Stimulated activated CD4-positive, alpha-beta T cell treated with anti-CD3 and anti-CD28 coated beads, Interleukin-1b, Interleukin-23, amount 100 ng/mL, for 48 hours (primary cell): ENCODE measurements at regions not wholly inside any gene's neighbourhood (a gene's known extent, or its start where the extent isn't known, plus 50 kb on each side); places are given as distances from the start of the nearest gene placed in this dataset.

Experiments
- DNase-seq: peaks from one replicate; pipeline ENCODE4 v3.0.0-alpha.2; 2020

DNA sequence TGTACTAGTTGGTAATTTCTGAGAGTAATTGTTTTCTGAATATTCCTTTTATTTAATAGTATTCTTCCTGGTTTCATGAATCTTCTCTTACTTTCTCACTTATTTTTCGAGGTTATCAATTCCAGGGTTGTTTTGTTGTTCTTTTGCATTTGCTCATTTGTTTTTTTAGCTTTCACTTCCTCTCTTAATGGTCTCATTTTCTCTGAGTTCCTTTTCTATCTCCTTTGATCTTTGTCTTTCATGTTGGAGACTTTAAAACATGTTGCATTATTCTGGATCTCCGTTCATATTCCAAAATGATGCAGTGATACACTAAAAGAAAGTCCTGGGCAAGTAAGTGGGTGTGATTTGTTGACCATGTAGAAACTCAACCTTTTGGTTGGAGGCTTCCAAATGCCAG, 345.3 kb upstream of the SLC35B3 start:
- no peak for DNase-seq

- DNase-seq = no peak
These were observed 329.4 kb upstream of the SLC35B3 start for GRCh38 chr6:8764733-8765132.

DNA sequence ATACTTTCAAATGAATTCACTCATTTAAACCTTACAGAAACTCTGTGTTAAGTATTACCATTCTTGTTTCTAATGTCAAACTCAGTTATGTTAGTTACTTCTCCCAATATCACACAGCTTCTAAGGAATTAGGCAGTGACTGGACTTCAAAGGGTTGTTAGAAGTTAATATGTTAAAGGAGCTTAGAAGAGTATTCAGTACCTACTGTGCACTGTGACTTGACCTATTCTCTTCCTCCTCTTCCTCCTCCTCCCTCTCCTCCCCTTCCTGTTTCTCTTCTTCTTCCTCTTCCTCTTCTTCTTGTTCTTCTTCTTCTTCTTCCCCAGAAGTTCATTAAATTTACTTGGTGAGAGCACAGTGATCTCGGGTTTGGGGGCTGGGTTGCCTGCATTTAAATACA, 325.6 kb upstream of the SLC35B3 start:
- no peak for DNase-seq

- DNase-seq = no peak
These were observed 323.1 kb upstream of the SLC35B3 start for GRCh38 chr6:8758412-8758811.

GRCh38 chr6:8750627-8751026, 315.3 kb upstream of the SLC35B3 start:
- DNase-seq = no peak

- no peak for DNase-seq
These were observed 314.1 kb upstream of the SLC35B3 start for GRCh38 chr6:8749465-8749864.

GRCh38 chr6:8743170-8743745, 307.9 kb upstream of the SLC35B3 start:
- no peak for DNase-seq

- DNase-seq = no peak
These were observed 304.1 kb upstream of the SLC35B3 start for GRCh38 chr6:8739454-8739853.

DNA sequence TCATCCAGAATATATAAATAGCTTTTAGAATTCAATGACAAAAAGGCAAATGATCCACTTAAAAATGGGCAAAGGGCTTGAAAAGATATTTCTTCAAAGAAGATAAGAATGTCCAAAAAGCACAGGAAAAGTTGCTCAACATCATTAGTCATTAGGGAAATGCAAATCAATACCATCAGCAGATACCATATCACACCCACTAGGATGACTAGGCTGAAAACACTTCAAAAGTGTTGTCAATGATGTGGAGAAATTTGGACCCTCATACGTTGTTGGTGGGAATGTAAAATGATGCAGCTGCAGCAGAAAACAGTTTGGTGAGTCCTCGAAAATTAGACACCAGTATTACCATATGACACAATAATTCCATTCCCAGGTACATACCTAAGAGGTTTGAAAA, 303.6 kb upstream of the SLC35B3 start:
- no peak for DNase-seq

- DNase-seq = no peak
These were observed 301.0 kb upstream of the SLC35B3 start for GRCh38 chr6:8736156-8736895.

DNA sequence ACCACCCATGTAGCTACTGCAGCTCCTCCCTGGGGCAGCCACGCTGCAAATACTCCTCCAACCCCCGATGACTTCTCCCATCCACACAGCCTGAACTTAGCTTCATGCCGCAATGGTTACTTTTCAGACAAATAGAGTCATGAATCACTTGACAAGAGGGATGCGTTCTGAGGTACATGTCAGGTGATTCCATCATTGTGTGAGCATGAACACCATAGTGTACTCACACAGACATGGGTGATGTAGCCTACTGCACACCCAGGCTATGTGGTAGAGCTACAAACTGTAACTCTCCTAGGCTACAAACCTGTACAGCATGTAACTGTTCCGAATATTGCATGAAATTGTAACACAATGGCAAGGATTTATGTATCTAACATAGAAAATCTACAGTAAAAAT, 298.5 kb upstream of the SLC35B3 start:
- no peak for DNase-seq

GRCh38 chr6:8731874-8732273, 296.5 kb upstream of the SLC35B3 start:
- DNase-seq = no peak

DNA sequence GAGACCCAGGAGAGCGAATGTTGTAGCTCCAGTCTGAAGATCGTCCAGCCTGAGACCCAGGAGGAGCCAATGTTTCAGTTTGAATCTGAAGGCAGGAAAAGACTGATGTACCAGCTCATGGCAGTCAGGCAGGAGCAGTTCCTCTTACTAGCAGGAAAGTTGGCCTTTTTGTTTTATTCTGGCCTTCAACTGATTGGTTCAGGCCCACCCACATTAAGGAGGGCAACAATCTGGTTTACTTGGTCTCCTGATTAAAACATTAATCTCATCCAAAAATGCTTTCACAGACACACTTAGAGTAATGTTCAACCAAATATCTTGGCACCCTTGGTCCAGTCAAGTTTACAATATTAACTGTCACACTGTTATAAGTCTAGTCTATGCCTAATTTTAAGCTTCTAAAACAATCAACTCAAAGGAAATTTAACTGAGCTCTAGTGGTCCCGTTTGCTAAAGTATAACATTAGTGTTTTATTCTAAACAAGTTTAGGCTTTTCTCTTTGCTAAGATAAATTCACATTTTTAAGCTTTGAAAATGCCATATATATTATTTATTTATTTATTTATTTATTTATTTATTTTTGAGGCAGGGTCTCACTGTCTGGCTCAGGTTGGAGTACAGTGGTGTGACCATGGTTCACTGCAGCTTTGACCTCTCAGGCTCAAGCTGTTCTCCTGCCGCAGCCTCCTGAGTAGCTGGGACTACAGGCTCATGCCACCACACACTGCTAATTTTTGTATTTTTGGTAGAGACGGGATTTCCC, 275.5 kb upstream of the SLC35B3 start:
- no peak for DNase-seq

DNA sequence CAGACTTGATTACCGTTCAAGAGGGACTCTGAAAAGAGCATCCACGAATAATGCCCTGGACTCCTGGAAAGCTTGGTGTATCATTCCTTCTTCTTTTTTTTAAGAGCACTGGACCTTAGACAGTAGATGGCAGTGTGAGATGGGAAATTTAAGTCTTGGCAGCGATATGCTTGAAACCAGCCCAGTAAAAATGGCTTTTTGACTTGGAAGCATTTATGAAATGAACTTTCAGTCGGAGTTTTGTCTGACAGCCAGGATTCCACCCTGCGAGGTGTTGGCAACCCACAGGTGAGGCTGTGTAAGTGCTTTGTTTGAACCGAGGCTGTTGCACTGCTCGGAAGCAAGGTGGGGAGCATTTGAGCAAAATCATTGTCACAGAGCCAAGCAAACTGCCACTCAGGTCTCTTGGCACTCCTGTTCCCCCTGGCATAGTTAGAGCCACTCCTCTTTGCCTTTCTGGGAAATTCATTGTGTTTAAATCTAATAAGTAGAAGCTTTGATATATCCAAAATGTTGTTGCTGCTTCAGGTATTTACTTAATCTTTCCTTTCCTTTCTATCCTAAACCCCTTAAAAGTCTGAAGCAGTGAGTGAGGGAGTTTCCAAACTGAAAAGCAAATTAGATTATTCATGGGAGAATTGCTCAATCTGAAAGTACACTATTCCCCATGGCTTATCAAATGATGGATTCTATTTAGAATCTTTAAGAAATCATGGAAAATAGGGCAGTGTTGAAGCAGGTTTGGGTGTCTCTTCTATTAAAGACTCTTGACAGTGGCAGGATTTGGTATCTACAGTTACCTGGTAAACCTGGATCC, 272.8 kb upstream of the SLC35B3 start:
- no peak for DNase-seq

GRCh38 chr6:8707369-8707768, 272.0 kb upstream of the SLC35B3 start:
- no peak for DNase-seq

DNA sequence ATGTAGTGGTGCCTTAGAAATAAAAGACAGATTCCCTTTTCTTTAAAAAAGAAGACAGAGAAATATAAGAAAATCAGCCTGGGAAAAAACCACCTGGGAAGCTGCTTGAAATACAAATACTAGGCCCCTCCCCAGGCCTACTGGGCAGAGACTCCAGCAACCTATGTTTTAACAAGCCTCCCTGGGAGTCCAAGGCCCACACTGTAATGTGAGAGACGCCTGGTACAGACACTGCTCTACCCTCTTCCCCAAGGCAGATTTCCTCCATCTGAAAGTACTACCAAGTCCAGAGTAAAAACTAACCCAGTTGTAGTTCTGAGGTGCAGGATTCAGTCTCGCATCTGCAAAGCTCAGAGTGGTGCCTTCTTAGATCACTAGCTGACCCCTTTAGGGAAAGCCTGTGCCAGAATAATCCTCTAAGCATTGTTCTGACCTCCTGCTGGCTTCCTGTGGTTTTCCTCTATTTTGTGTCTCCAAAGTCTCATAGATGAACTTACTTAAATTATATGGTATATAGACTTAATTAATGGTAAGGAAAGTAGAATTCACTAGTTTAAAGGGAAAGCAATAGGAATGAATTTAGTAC, 270.2 kb upstream of the SLC35B3 start:
- no peak for DNase-seq

DNA sequence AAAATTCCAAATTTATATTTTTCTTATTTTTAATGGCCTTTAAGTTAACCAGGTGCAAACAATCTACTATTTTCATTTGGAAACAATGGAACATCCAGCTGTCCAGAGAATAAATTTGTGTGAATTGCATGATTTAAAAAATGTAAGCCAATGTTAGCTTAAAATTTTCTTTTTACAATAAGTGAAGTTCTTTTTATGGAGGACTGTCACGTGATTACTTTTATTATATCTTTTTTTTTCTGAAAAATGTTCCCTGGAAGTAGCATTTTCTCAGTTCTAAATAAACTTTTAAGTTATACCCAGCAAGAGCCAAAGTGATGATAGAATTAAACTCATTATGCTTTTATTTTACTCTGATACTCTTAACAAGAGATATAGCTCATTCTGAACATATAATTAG, 267.7 kb upstream of the SLC35B3 start:
- DNase-seq = no peak

DNA sequence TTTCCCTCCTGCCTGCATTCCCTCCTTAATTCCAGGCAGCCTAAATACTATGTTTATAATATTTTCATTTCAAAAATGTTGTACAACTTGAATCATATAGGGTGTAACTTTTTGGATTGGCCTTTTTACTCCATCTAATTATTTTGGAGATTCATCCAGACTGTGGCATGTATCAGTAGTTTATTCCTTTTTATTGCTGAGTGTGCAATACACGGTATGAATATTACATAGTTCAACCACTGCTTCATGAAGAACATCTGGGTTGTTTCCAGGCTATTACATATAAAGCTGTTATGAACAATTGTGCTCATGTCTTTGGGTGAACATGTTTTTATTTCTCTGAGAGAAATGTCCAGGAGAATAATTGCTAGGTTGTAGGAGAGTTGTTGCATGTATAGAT, 253.5 kb upstream of the SLC35B3 start:
- no peak for DNase-seq

DNA sequence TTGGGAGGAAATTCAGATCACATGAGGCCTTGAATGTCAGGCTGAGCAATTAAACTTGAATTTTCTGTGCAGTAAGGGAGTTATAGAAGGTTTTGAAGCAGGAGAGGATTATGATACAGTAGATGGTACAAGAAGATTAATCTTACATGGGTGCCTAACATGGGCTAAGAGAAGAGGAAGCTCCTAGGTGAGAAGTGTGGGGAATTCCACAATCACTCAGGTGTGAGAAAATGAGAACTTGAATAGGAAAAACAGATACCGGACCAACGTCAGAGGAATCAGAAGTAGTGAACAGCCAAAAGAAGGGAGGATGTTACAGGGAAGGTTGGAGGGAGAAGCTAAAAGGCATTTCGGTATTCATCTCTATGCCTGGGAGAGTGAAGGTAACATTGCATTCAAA, 250.7 kb upstream of the SLC35B3 start:
- DNase-seq = no peak

DNA sequence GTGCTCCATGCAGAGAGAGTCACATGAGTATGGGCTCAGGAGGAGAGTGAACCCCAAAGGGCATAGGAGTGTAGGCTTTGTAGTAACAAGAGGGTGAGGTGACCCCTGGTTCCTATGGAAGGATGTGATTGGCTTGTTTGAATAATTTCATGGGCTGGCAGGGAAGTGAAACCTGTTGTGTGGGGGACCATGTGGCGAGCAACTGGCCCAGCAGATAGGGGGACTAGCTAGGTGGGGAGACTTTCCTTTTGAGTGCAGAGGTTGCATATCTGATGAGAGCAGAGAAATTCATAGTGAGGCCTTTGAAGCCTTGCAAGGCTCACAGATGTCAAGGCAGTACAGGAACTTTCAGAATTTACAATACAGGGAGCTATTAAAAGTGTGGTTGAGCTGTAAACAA, 247.9 kb upstream of the SLC35B3 start:
- no peak for DNase-seq

DNA sequence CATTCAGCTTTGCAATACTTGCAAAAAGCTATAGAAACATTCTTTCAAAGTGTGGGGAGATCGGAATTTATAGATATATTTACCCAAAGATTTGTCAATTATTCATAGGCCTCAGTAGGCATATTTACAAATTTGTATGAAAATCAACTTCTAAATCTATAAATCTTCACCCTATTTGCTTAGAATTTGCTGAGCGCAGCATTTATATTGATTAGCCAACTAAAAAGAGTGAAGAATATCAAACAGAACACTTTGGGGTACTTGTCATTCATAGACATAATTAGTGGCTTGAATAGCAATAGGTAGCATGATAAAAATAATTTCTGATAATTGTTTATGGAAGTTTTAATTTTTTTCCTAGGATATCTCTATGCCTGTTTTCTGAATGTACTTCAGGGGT, 244.5 kb upstream of the SLC35B3 start:
- no peak for DNase-seq

DNA sequence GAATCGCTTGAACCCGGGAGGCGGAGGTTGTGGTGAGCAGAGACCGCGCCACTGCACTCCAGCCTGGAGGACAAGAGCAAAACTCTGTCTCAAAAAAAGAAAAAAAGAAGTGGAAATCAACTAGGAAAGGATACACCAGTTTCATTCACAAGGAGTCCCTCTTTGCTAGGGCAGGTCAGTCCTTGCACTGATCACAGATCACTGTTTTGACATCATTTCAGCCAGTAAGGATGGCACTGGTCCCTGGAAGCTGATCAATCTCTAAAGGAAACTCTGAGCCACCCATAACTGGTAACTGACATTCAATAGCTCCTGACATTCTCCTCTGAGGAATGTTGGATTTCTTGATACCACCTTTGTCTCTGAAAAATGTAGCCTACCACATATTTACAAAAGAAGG, 243.1 kb upstream of the SLC35B3 start:
- DNase-seq = no peak

- DNase-seq = no peak
These were observed 238.8 kb upstream of the SLC35B3 start for GRCh38 chr6:8674126-8674525.
